Endothelial cell of umbilical vein (primary cell): ENCODE measurements at regions not wholly inside any gene's neighbourhood (a gene's known extent, or its start where the extent isn't known, plus 50 kb on each side); places are given as distances from the start of the nearest gene placed in this dataset.

Source experiments
- BruUV-seq: library from RNA; stranded (reverse); fragments of 400-500 nt; replicated peaks from 2 replicates; lab custom pipeline; 2021; lab: Mats Ljungman, UMichigan
- CTCF ChIA-PET: fragments of 300-600, 350-600 bp; sonication (Branson Sonifier 250); formaldehyde crosslinking; loops from one replicate; lab custom pipeline; 2021; ENCODE audit warnings: antibody characterized with exemption, inconsistent platforms; lab: Charles Lee
- POLR2A ChIA-PET: fragments of 300-600, 350-600 bp; sonication (Branson Sonifier 250); formaldehyde crosslinking; loops from one replicate; lab custom pipeline; 2021; ENCODE audit warnings: antibody characterized with exemption, inconsistent platforms; lab: Charles Lee
- DNase-seq: peaks from one replicate; pipeline ENCODE4 v3.0.0-alpha.2; 2011; ENCODE audit warnings: low read depth, low spot score
- FAIRE-seq: peaks from 2 replicates; lab custom pipeline; 2011; peaks lifted over from hg19 to GRCh38; lab: Jason Lieb, UNC
- H2AFZ ChIP-seq: 2 replicates; pipeline ENCODE4 v1.6.0; 2012; ENCODE audit warnings: low read depth, low read length, control low read depth, inconsistent platforms
- H3K27ac ChIP-seq: 2 replicates; pipeline ENCODE4 v1.5.1; 2011; ENCODE audit warnings: low read depth, mild to moderate bottlenecking, control low read depth, low read length, moderate library complexity; ENCODE audit not compliant: insufficient read depth
- H3K27me3 ChIP-seq, 2 experiments: 2 replicates each; pipeline versions ENCODE4 v1.6.0 to v1.6.1; 2011; ENCODE audit warnings: low read length in 2 of 2, mixed read lengths in 1 of 2; ENCODE audit not compliant: control insufficient read depth in 2 of 2, insufficient read depth in 2 of 2
- H3K36me3 ChIP-seq, 2 experiments: 2 replicates in 1 of 2; 3 replicates in 1 of 2; pipeline ENCODE4 v1.5.1; 2011; ENCODE audit warnings: low read length in 2 of 2, mild to moderate bottlenecking in 1 of 2, moderate library complexity in 1 of 2; ENCODE audit not compliant: control insufficient read depth in 2 of 2, insufficient read depth in 2 of 2; ENCODE audit errors: extremely low read depth in 1 of 2
- H3K4me1 ChIP-seq: 3 replicates; pipeline ENCODE4 v1.5.1; 2011; ENCODE audit warnings: mild to moderate bottlenecking, low read length; ENCODE audit not compliant: control insufficient read depth, insufficient read depth; ENCODE audit errors: extremely low read depth
- H3K4me2 ChIP-seq: 2 replicates; pipeline ENCODE4 v1.6.1; 2011; ENCODE audit warnings: low read length, control low read depth, mixed read lengths; ENCODE audit not compliant: insufficient read depth
- H3K4me3 ChIP-seq, 3 experiments: fragments of 200-600 bp in 1 of 3; sonication (generic), shearing (Covaris generic) in 1 of 3; replicated peaks in 1 of 3; 2 replicates each; pipeline ENCODE4 v1.5.1; 2011 to 2016; ENCODE audit warnings: control low read depth in 3 of 3, low read length in 3 of 3, mild to moderate bottlenecking in 2 of 3, inconsistent platforms in 1 of 3, low read depth in 1 of 3, moderate library complexity in 1 of 3; ENCODE audit not compliant: insufficient read depth in 1 of 3
- H3K79me2 ChIP-seq: 2 replicates; pipeline ENCODE4 v1.6.0; 2012; ENCODE audit warnings: low read length, inconsistent platforms; ENCODE audit not compliant: control insufficient read depth, insufficient read depth
- H3K9ac ChIP-seq: replicated peaks from 2 replicates; pipeline ENCODE3; 2011; ENCODE audit warnings: low read length, control low read depth; ENCODE audit not compliant: insufficient read depth; ENCODE audit errors: extremely low read depth
- H3K9me1 ChIP-seq: replicated peaks from 3 replicates; pipeline ENCODE4 v1.6.0; 2011; ENCODE audit warnings: mild to moderate bottlenecking, low read length; ENCODE audit not compliant: control insufficient read depth, insufficient read depth; ENCODE audit errors: extremely low read depth
- H3K9me3 ChIP-seq: replicated peaks from 2 replicates; pipeline ENCODE4 v1.5.1; 2012; ENCODE audit warnings: low read length, inconsistent platforms; ENCODE audit not compliant: control insufficient read depth, insufficient read depth
- H4K20me1 ChIP-seq: replicated peaks from 2 replicates; pipeline ENCODE3; 2011; ENCODE audit warnings: mild to moderate bottlenecking, low read length; ENCODE audit not compliant: control insufficient read depth, insufficient read depth; ENCODE audit errors: extremely low read depth
- EZH2 ChIP-seq: IDR thresholded peaks from 2 replicates; pipeline ENCODE4 v1.6.1; 2012; ENCODE audit warnings: borderline replicate concordance, low read depth, mild to moderate bottlenecking, moderate library complexity, low read length, inconsistent platforms; ENCODE audit not compliant: severe bottlenecking
- FOS ChIP-seq: IDR thresholded peaks from 2 replicates; pipeline ENCODE4 v1.6.1; 2011; ENCODE audit warnings: mild to moderate bottlenecking, low read length, moderate library complexity, borderline replicate concordance; ENCODE audit not compliant: insufficient read depth
- GATA2 ChIP-seq: IDR thresholded peaks from 2 replicates; pipeline ENCODE4 v1.7.0; 2011; ENCODE audit warnings: low read depth, mild to moderate bottlenecking, moderate library complexity, mixed read lengths, low read length; ENCODE audit not compliant: insufficient read length, insufficient read depth
- JUN ChIP-seq: IDR thresholded peaks from 2 replicates; pipeline ENCODE4 v1.6.1; 2011; ENCODE audit warnings: borderline replicate concordance, low read depth; ENCODE audit not compliant: insufficient read length, insufficient read depth
- MYC ChIP-seq: IDR thresholded peaks from one replicate; pipeline ENCODE4 v1.6.1; 2011; ENCODE audit warnings: mild to moderate bottlenecking, low read depth, low read length
- POLR2A ChIP-seq: IDR thresholded peaks from 2 replicates; pipeline ENCODE4 v1.6.1; 2012; ENCODE audit warnings: low read depth, mild to moderate bottlenecking, control low read depth, low read length
- POLR2AphosphoS5 ChIP-seq: IDR thresholded peaks from 2 replicates; pipeline ENCODE4 v1.6.1; 2012; ENCODE audit warnings: low read depth, mild to moderate bottlenecking, control low read depth, low read length, moderate library complexity; ENCODE audit not compliant: insufficient read depth
- dilution Hi-C: fragments of 300-500 bp; cut with MboI; formaldehyde crosslinking; loops from one replicate; pipeline ENCODE4 v1.15.0; 2019; ENCODE audit warnings: low sequenced_read_pairs; ENCODE audit not compliant: extremely low pct_ligation_motif_present
- intact Hi-C: fragments of 100-400 bp; cut with micrococcal nuclease; formaldehyde crosslinking; loops from one replicate; pipeline ENCODE4 v1.10.0; 2022
- TF ChIP-seq, protein P1 (sequence below), 2 donors: IDR thresholded peaks; 1 replicate in 1 of 2; 2 replicates in 1 of 2; pipeline ENCODE4 v1.5.1; 2011; ENCODE audit warnings: low read length in 2 of 2, mild to moderate bottlenecking in 2 of 2, moderate library complexity in 2 of 2, control low read depth in 1 of 2, inconsistent platforms in 1 of 2, low read depth in 1 of 2; ENCODE audit not compliant: insufficient read depth in 1 of 2; ENCODE audit errors: extremely low read depth in 1 of 2
- TF ChIP-seq, protein P2 (sequence below): IDR thresholded peaks from 2 replicates; pipeline ENCODE4 v1.6.1; 2011; ENCODE audit not compliant: insufficient read depth, insufficient read length

DNA sequence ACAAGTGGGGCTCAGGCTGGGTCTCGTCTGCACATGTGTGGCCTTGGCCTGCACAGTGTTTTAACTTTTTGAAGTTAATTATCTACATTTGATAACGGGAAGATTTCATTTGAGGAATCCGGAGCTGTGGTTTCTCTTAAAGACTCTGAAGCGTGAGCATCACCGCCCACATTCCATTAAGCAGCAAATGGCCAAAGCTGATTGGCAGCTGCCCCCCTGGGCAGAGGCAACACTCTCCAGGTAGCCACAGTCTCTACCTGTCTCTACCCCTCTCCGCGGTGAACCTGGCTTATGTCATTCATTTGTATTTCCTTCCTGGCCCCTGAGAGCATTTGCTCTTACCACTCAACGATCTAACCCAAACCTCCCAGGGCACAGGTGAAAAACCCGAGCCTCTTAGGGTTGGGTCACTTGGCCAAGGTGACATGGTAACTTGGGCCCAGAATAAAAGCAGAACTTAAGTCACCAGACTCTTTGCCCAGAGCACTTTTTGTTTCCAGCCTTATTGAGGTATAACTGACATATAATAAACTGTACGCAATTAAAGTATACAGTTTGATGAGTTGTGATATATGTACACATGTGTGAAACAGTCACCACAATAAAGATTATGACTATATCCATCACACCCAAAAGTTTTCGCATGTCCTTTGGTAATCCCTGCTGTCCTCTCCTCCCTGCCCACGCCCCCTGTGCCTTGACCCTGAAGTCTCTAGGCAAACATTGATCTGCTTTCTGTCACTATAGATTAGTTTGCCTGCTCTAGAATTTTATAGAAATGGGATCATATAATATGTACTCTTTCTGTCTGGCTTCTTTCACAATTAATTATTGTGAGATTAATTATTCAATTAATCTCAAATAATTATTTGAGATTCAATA lies 245.7 kb upstream of the HES1 start:
- no peaks in the 10 kb centered on the region for H3K79me2 ChIP-seq
- ChIA-PET POLR2A (no interaction called here), CTCF (no interaction called here)
- no peaks in the 10 kb centered on the region for H3K27me3 ChIP-seq
- H3K4me3 ChIP-seq, result no peak overlapping the region
- H2AFZ ChIP-seq, result no peak overlapping the region
- no peaks in the 10 kb centered on the region for H3K9me3 ChIP-seq
- H3K36me3 ChIP-seq, result no peaks in the 10 kb centered on the region
- no peak overlapping the region for H3K4me2 ChIP-seq
- intact Hi-C loops (no loop called here), dilution Hi-C loops (no loop called here)
- no TSS peak for BruUV-seq
- no peak overlapping the region for H3K27ac ChIP-seq
- no peak for DNase-seq
- H3K9ac ChIP-seq, result no peak overlapping the region
- TF ChIP-seq POLR2A (no peak), POLR2AphosphoS5 (no peak), JUN (no peak), MYC (no peak), EZH2 (no peak), GATA2 (no peak), FOS (no peak)
- TF ChIP-seq, protein P1, sequence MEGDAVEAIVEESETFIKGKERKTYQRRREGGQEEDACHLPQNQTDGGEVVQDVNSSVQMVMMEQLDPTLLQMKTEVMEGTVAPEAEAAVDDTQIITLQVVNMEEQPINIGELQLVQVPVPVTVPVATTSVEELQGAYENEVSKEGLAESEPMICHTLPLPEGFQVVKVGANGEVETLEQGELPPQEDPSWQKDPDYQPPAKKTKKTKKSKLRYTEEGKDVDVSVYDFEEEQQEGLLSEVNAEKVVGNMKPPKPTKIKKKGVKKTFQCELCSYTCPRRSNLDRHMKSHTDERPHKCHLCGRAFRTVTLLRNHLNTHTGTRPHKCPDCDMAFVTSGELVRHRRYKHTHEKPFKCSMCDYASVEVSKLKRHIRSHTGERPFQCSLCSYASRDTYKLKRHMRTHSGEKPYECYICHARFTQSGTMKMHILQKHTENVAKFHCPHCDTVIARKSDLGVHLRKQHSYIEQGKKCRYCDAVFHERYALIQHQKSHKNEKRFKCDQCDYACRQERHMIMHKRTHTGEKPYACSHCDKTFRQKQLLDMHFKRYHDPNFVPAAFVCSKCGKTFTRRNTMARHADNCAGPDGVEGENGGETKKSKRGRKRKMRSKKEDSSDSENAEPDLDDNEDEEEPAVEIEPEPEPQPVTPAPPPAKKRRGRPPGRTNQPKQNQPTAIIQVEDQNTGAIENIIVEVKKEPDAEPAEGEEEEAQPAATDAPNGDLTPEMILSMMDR (IDR thresholded peaks at IDR 0.05; ENCODE audit: extremely low read depth in 1 of 2, insufficient read depth in 1 of 2, low read depth in 1 of 2, low read length in 2 of 2), result no peak
- TF ChIP-seq, protein P2, sequence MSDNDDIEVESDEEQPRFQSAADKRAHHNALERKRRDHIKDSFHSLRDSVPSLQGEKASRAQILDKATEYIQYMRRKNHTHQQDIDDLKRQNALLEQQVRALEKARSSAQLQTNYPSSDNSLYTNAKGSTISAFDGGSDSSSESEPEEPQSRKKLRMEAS, result no peak
- H4K20me1 ChIP-seq, result no peaks in the 10 kb centered on the region
- H3K9me1 ChIP-seq, result no peaks in the 10 kb centered on the region
- no peaks in the 10 kb centered on the region for H3K4me1 ChIP-seq
- FAIRE-seq, result no peak
